Uterus (tissue), 3 donors: ENCODE measurements at regions not wholly inside any gene's neighbourhood (a gene's known extent, or its start where the extent isn't known, plus 50 kb on each side); places are given as distances from the start of the nearest gene placed in this dataset.

Source experiments
- DNase-seq, 2 donors: peaks; one replicate each; pipeline ENCODE4 v3.0.0-alpha.2; 2019 to 2020
- H3K27ac ChIP-seq, 2 donors: fragments of 200-600 bp; sonication (generic); 1 replicate in 1 of 2; 2 replicates in 1 of 2; pipeline ENCODE4 v1.5.1; 2016 to 2018
- H3K27me3 ChIP-seq, 2 donors: fragments of 200-600 bp; sonication (generic); one replicate each; pipeline ENCODE4 v1.5.1; 2018 to 2019; ENCODE audit warnings: control low read depth in 1 of 2
- H3K36me3 ChIP-seq, 2 donors: fragments of 200-600 bp; sonication (generic); one replicate each; pipeline ENCODE4 v1.5.1; 2019; ENCODE audit warnings: control low read depth in 1 of 2
- H3K4me1 ChIP-seq, 2 donors: fragments of 200-600 bp; sonication (generic); one replicate each; pipeline ENCODE4 v1.5.1; 2018 to 2019; ENCODE audit warnings: control low read depth in 1 of 2
- H3K4me3 ChIP-seq, 2 donors: fragments of 200-600 bp; sonication (generic); 1 replicate in 1 of 2; 2 replicates in 1 of 2; pipeline ENCODE4 v1.5.1; 2018 to 2019; ENCODE audit warnings: mild to moderate bottlenecking in 1 of 2
- H3K9me3 ChIP-seq, 2 donors: fragments of 200-600 bp; sonication (generic); one replicate each; pipeline ENCODE4 v1.5.1; 2019; ENCODE audit warnings: control low read depth in 1 of 2
- CTCF ChIP-seq, 4 experiments: fragments of 200-600 bp in 2 of 4; fragments of 450-650 bp in 2 of 4; sonication (generic) in 2 of 4; IDR thresholded peaks; one replicate each; pipeline ENCODE4 v1.5.1; 2016 to 2019; ENCODE audit warnings: antibody characterized with exemption in 4 of 4, mild to moderate bottlenecking in 2 of 4, moderate library complexity in 1 of 4
- POLR2A ChIP-seq, 2 donors: fragments of 450-650 bp; IDR thresholded peaks; one replicate each; pipeline ENCODE4 v1.6.1; 2016; ENCODE audit warnings: antibody characterized with exemption in 2 of 2, mild to moderate bottlenecking in 1 of 2, moderate library complexity in 1 of 2
- intact Hi-C: fragments of 100-400 bp; cut with DNase I; formaldehyde crosslinking; loops from one replicate; pipeline ENCODE4 v1.15.1; 2023; ENCODE audit warnings: low total_unique reads
- donor health status: DM: yes; HTN: yes; CAD: no.

GRCh38 chr21:35265170-35265877 is 216.2 kb upstream of the RUNX1 start:
- Histone ChIP-seq H3K4me1 (no peaks in the 10 kb centered on the region), H3K27ac (no peak overlapping the region), H3K36me3 (no peaks in the 10 kb centered on the region), H3K9me3 (no peaks in the 10 kb centered on the region), H3K4me3 (no peak overlapping the region), H3K27me3 (no peaks in the 10 kb centered on the region)
- DNase-seq = no peak
- TF ChIP-seq POLR2A (IDR thresholded peaks at IDR 0.05) (no peak), CTCF (IDR thresholded peaks at IDR 0.05) (no peak)
- intact Hi-C loops = no loop called here

- intact Hi-C loops = no loop called here
- DNase-seq = no peak
- Histone ChIP-seq H3K4me3 (no peak overlapping the region), H3K27ac (no peak overlapping the region), H3K4me1 (no peaks in the 10 kb centered on the region), H3K27me3 (no peaks in the 10 kb centered on the region), H3K36me3 (no peaks in the 10 kb centered on the region), H3K9me3 (no peaks in the 10 kb centered on the region)
- no peak for TF ChIP-seq POLR2A (IDR thresholded peaks at IDR 0.05)
- TF ChIP-seq CTCF (IDR thresholded peaks at IDR 0.05) = no peak
Observed at GRCh38 chr21:35259457-35259856, 210.4 kb upstream of the RUNX1 start.

GRCh38 chr21:35258521-35258920 is 209.4 kb upstream of the RUNX1 start:
- intact Hi-C loops = no loop called here
- TF ChIP-seq CTCF (IDR thresholded peaks at IDR 0.05) = no peak
- TF ChIP-seq POLR2A (IDR thresholded peaks at IDR 0.05) = no peak
- no peaks in the 10 kb centered on the region for H3K4me1 ChIP-seq
- no peak overlapping the region for H3K27ac ChIP-seq
- H3K9me3 ChIP-seq = no peaks in the 10 kb centered on the region
- no peak for DNase-seq
- no peaks in the 10 kb centered on the region for H3K27me3 ChIP-seq
- H3K4me3 ChIP-seq = no peak overlapping the region
- H3K36me3 ChIP-seq = no peaks in the 10 kb centered on the region

- H3K27me3 ChIP-seq = no peaks in the 10 kb centered on the region
- no peaks in the 10 kb centered on the region for H3K9me3 ChIP-seq
- no peak overlapping the region for H3K4me3 ChIP-seq
- no peak overlapping the region for H3K27ac ChIP-seq
- H3K4me1 ChIP-seq = no peaks in the 10 kb centered on the region
- H3K36me3 ChIP-seq = no peaks in the 10 kb centered on the region
- TF ChIP-seq POLR2A (IDR thresholded peaks at IDR 0.05) (no peak), CTCF (IDR thresholded peaks at IDR 0.05) (no peak)
- intact Hi-C loops = no loop called here
- peak; percentile 32 to 45 for DNase-seq
Observed at GRCh38 chr21:35257413-35257812, 208.3 kb upstream of the RUNX1 start.

- H3K4me3 ChIP-seq = no peak overlapping the region
Observed at GRCh38 chr21:35256468-35256988, 207.4 kb upstream of the RUNX1 start.

More at GRCh38 chr21:35256468-35256988, 207.4 kb upstream of the RUNX1 start:
- Histone ChIP-seq H3K4me1 (no peaks in the 10 kb centered on the region), H3K36me3 (no peaks in the 10 kb centered on the region), H3K27me3 (no peaks in the 10 kb centered on the region), H3K27ac (peak overlapping the region in 1 of 2 donors; percentile 30), H3K9me3 (no peaks in the 10 kb centered on the region)
- no peak for TF ChIP-seq CTCF (IDR thresholded peaks at IDR 0.05)
- TF ChIP-seq POLR2A (IDR thresholded peaks at IDR 0.05) = no peak
- intact Hi-C loops = no loop called here
- peak; percentile 74 to 79 for DNase-seq
